Ureter (tissue), 1 donor: ENCODE measurements at regions not wholly inside any gene's neighbourhood (a gene's known extent, or its start where the extent isn't known, plus 50 kb on each side); places are given as distances from the start of the nearest gene placed in this dataset.
"Not testable (repeated sequence)": the region's sequence is repeated elsewhere in the genome, so short reads cannot be mapped to it uniquely, and the experiment has no call there.

ENCODE experiments used
- DNase-seq: peaks from one replicate; pipeline ENCODE4 v3.0.0-alpha.2; 2020; ENCODE audit warnings: low spot score
- donor health status: DM: yes; HTN: yes; CAD: no.

GRCh38 chr6:169406804-169407203 lies 153.2 kb upstream of the THBS2 start:
- DNase-seq = no peak

GRCh38 chr6:169406034-169406433 lies 152.4 kb upstream of the THBS2 start:
- no peak for DNase-seq

- no peak for DNase-seq
Measured at GRCh38 chr6:169404828-169405227, 151.2 kb upstream of the THBS2 start.

- DNase-seq = no peak
Measured at GRCh38 chr6:169398342-169399105, 144.9 kb upstream of the THBS2 start.

GRCh38 chr6:169397684-169398083 lies 144.0 kb upstream of the THBS2 start:
- no peak for DNase-seq

GRCh38 chr6:169396554-169397163 lies 143.0 kb upstream of the THBS2 start:
- no peak for DNase-seq

GRCh38 chr6:169396009-169396539 lies 142.4 kb upstream of the THBS2 start:
- DNase-seq = not testable (repeated sequence)

- DNase-seq = no peak
Measured at GRCh38 chr6:169395080-169395805, 141.6 kb upstream of the THBS2 start.

- DNase-seq = no peak
Measured at GRCh38 chr6:169393753-169394152, 140.1 kb upstream of the THBS2 start.

- DNase-seq = no peak
Measured at GRCh38 chr6:169391473-169392071, 137.9 kb upstream of the THBS2 start.

- no peak for DNase-seq
Measured at GRCh38 chr6:169388395-169389166, 134.9 kb upstream of the THBS2 start.

- DNase-seq = no peak
Measured at GRCh38 chr6:169387809-169388383, 134.2 kb upstream of the THBS2 start.

GRCh38 chr6:169386411-169387057 lies 132.9 kb upstream of the THBS2 start:
- DNase-seq = peak; percentile 40

- DNase-seq = no peak
Measured at GRCh38 chr6:169385237-169385880, 131.7 kb upstream of the THBS2 start.

- DNase-seq = no peak
Measured at GRCh38 chr6:169384291-169384690, 130.6 kb upstream of the THBS2 start.

- no peak for DNase-seq
Measured at GRCh38 chr6:169383265-169383664, 129.6 kb upstream of the THBS2 start.

- no peak for DNase-seq
Measured at GRCh38 chr6:169382735-169383134, 129.1 kb upstream of the THBS2 start.

- DNase-seq = no peak
Measured at GRCh38 chr6:169381988-169382387, 128.3 kb upstream of the THBS2 start.

GRCh38 chr6:169380493-169380892 lies 126.8 kb upstream of the THBS2 start:
- DNase-seq = peak; percentile 40

GRCh38 chr6:169379495-169380070 lies 125.9 kb upstream of the THBS2 start:
- no peak for DNase-seq
